ENCODE measurements at regions not wholly inside any gene's neighbourhood (a gene's known extent, or its start where the extent isn't known, plus 50 kb on each side); places are given as distances from the start of the nearest gene placed in this dataset.

DNA sequence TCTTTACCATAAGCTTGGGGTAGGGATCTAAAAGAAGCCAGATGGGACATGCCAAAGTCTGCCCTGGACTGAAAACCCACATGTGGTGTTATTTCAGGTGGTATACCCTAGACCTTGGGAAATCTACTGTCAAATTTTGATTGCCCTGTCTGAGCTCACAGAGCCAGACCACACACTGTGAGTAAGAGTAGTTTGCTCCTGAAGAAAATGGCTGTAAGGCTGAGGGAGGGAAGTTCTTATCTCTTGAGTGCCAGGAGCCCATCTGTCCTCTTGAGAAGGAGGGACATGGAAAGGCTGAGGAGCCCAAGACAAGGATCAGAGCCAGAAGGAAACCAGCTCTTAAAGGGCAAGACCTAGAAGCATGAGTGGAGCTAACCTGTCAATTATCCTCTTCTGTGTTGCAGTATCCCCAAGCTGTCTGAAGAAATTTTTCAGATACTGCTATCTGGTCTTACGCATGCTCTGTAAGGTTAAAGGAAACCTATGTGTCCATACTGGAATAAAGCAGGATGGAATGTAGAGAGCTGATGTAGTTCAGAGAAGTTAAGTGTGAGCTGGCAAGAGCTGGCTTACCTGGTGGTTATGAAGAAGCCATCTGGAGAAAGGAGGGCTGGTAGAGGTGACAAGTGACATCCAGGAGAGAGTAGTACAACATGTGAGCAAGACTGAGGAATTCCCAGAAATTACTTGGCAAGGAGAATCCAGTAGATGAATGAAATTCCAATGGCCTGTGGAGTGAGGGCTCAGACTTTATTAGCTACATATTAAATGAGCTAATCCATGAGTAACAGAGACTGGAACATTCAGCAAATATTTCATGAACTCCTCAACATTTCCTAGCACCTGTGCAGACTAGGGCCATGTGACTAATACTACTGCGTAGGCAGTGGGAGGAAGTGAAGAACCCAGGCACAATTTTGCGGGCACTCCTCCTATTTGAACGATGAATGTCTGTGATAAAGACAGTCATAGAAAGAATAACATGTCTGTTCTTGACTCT, 389.1 kb upstream of the KIF2A start:
- DNase-seq: no peak

DNA sequence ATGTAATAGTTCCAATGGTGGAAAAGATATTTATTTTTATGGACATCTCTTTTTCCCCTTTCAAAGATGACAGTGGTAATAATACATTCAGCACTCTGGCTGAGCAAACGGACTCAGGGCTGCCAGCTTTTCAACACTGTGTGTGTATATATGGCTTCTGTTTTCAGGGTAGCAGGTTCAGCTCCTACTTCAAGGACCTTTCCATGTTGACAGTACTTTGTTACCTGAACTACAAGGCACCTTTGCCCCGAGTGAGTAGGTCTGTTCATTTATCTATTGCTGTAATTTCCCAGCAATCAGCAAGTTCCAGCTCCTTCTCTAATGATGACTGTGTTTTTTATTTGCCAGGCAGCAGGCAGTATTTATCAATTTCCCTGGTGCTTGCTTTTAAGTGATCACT, 387.4 kb upstream of the KIF2A start:
- DNase-seq: no peak

DNA sequence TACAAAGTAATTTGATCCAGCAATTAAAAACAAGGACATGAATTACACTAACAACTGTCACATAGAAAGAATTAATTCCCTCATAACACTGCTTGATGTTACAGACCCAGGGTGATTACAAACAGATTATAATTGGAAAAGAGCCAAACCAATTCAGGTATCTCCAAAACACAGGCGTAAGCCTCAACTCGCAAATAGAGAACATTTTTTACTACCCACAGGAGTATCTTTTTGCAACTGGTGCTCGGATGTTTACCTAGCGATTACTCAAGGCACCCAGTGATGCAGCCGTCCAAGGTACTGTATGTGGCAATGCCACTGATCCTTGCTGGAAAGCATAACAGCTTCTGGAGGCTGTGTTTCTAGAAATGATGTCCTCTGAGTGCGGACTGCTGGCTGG, 386.1 kb upstream of the KIF2A start:
- DNase-seq: no peak

DNA sequence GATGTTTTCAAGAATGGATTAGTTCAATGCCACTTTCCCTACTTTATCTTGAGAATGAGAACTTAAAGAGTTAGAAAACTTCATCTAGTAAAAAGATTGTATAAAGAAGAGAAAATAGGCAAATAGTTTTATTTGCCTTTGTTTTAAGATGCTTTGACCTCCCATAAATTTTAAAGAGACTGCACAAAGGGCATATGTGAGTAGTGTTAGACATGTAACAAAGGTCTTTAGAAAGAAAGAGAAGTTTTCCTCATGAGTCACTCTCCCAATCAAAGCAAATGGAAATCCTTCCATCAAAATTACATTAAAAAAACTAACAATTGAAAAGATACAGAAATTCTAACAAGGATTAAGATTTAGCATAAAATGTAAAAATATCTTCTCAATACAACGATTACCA, 381.8 kb upstream of the KIF2A start:
- no peak for DNase-seq

DNA sequence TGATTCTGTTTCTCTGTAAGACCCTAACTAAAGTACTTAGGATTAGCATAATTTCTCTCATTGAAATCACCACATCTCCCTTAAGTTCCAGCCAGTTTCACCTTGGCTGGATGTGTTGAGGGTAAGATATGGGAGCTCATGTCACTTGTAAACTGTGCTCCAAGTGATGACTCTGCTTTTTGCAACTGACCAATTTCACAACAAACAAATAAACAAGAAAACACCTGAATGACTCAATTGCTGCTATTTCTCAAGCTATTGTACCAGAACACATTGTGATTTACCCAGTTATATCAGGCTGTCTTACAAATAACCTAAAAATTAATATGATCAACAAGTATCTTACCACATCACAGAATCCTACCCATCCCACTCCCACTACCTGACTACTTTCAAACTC, 379.1 kb upstream of the KIF2A start:
- no peak for DNase-seq

DNA sequence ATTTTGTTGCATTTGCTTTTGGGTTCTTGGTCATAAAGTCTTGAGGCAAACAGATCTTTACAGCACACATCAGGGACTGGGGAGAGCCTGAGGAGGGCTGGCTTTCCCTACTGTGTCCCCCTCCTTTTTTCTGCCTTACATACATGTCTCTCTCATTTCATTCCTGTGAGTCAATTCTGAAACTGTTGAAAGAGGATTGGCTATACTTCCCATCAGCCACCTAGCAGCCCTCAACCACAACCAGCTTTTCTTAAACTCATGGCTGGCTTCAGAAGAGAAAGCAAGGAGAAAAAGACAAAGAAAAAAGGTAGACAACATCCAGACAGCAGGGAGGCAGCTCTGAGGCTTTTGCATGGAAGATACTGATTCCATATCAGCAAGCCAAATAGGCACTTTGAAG, 374.8 kb upstream of the KIF2A start:
- no peak for DNase-seq

DNA sequence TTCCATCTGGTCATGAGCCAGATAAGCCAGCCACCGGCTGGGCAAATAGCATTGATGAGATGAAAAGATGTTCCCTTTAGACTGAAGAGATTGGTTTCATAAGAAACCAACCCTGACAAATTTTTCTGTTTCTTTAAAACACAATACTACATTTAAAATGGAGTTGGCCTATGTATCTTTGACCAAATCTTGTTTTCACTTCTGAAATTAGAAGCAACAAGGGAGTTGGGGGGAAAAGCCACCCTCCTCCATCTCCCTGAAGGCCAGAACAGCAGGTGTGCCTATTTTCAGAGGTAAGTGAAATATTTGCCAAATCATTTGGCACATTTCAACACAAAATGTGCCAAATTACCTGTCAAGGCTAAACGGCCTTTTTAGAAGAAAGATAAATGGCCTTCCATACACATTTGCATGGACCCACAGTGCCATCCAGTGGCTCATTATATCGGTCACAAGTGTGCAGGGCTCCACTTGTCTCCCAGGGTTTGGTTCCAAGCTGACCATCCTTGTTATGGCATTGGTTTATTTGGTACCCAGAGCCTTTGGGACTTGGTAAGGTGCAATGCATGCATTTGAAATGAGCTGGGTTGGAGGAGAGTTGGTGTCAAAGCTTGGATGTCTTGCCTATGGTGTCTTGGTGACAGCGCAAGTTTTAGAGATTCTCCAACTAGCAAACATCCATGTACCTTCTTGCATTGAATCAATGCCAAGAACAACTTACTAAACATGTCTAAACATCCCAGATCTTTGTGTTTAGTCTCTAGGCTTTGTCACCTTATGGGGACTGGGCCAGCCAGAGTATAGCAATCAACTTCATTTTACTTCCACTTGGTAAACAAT, 372.0 kb upstream of the KIF2A start:
- peak; percentile 27 for DNase-seq

DNA sequence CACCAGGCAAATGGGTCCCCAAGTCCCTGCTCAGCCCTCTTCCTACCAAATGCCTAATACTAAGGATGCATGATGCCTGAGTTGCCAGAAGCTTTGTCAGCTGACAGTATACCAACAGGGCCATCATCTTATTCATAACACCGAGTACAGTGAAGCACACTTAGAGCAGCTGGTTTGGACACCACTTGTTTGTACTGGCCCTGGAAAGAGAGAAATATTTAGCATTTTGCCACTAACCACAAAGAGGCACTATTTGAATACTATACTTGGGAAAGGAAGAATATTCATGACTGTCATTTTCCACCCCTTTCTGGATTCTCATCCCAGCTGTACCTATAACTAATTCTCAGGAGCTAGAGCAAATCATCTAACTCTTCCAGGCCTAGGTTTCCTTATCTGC, 364.4 kb upstream of the KIF2A start:
- no peak for DNase-seq

DNA sequence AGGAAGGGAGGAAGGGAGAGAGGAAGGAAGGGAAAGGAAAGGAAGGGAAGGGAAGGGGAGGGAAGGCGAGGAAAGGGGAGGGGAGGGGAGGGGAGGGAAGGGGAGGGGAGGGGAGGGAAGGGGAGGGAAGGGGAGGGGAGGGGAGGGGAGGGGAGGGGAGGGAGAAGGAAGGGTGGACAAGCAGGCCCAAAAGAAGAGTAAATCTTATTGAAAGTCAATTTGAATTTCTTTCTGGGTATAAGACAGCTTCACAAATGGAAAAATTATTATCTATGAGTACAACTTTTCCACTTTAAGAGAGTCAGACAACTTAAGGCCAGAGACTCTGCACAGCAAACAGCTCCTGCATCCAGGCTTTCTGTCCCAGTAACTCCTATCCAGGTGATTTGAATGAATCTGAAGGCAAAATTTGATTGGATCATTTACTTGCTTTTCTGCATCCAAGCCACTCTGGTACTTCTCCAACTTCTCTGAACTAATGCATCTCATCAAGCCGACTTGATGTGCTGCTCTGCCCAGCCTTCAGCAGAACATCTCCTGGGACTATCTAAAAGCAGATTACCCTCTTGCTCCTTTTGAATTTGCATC, 363.4 kb upstream of the KIF2A start:
- no peak for DNase-seq

DNA sequence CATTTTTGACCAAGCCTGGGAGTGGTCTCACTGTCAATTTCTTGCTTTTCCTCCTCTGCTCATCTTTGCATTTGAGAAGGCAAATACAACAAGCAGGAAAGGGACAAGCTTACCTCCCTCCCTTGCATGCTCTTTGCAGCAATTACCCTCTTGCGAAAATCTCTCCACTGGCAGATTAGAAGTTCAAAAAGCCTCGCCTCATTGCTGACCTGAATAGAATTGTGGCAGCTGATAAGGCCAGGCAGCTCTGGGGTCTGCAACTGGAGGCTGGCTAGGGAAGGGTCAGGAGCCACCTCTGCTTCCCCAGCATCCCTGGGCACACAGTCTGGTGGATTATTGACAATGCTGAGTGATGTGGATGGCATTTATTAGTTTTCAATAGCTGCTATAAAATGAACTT, 362.3 kb upstream of the KIF2A start:
- no peak for DNase-seq

DNA sequence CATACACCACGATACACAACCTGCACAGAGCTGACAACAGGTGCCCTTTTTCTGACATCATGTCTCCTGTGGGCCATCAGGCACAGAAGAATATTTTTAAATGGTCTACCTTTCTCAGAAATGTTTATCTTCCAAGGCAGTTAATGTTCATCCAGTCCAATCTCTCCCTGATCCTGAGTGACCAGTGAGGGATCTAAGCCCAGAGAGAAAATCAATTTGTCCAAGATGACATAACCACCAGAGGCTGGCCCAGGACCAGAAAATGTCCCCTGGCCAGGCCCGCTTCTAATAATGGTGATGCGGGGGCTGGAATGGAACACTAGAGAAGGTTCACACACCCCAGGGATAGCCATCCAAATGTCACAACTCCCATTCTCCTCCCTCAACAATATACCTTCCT, 357.9 kb upstream of the KIF2A start:
- DNase-seq: no peak

DNA sequence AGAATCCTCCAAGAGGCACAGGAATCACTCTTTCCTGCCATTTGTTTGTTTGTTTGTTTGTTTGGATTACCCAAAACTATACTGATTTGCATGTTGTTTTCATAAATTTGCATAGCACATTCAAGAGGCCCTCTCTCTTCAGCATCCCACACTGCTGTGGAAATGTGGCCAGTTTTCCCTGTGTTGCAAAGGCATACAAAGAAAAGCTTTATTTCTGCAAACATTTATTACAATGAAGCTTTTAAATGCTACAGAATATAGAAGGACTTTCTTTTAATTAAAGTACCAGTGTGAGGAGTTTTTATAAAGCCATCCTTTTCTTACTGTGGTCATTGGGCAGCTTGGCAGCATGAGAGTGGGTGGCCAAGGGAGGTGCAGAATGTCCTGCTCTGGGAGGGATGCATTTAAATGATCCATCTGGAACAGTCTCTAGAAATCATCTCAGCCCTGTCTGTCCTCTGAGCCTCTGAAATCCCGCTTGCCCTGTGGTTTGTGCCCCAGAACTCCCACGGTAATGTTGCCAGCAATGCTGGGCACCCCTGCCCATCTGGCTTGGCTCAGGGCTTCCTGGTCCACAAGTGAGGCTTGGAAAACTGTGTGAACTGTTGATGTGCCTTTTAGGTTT, 356.8 kb upstream of the KIF2A start:
- DNase-seq: no peak

DNA sequence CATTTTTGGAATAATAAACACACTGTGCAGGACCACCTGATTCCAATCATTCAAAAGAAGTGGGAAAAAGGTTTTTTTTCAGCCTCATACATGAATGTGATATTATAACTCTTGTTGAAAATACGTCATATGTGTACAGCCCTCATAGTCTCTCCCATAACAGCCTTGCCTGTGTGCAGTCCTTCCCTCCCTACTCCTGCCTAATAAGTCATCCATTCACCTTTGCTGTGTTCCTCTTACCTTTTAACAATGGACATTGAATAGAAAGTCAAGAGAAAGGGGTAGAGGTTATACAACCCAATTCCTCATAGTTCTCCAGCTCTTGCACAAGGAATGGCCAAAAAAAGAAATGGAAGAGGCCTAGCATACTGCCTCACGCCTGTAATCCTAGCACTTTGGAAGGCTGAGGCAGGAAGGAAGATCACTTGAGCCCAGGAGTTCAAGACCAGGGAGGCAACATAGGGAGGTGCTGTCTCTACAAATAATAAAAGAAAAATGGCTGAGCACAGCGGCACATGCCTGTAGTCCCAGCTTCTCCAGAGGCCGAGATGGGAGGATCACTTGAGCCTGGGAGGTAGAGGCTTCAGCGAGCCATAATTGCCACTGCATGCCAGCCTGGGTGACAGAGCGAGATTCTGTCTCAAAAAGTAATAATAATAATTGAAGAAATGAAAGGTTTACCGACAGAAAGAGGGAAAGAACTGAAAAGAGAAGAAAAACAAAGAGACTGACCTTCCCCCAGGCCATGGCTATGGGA, 356.1 kb upstream of the KIF2A start:
- no peak for DNase-seq

DNA sequence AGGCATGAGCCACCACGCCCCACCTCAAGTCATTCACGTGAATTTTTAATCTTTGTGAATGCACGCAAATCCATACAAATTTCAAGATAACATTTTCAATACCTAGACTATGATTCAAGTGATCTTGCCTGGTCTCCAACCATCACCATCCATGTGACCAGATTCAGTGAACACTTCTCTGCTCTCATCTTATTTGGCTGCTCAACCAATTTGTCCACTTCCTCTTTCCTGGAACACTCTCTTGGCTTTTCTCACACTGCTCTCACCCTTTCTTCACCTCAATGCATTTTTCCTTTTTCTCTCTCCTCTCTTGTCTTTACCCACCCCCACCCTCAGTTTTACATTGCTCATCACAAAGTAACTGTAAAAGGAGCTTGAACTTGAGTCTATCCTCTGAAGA, 354.7 kb upstream of the KIF2A start:
- DNase-seq: no peak

DNA sequence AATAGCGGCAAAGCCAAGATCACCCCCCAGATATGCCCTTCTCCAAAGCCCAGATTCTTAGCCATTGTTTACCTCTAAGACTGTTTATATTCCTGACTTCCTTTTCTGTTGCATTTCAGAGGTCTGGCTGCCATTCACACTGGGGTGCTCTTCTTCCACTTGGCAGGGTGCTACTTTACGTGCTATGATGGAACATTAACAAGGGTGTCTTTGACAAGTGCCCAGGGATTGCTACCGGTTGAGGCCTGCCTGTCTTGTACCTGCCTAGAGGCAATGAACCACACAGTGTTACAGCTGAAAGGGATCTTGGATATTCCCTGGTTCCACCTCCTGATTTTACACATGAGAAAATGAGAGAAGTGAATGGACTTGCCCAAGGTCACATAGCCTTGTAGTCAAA, 352.1 kb upstream of the KIF2A start:
- no peak for DNase-seq

DNA sequence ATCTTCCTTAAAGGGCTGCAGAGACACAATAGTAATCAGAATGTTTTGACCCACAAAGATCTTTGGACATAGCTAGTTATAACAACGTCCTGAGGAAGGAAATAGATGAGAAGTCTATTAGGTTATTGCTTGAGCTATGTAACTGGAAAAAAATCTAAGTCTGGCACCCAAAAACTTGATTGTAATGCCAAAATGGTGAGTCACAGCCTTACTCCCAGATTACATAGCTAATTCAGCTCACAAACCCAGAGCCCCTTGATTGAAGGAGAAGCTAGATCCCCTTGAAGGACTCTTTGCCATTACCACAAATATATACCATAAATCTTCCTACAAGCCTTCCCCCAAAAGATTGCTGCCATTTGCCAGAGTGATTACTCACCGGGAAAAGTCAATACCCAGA, 341.8 kb upstream of the KIF2A start:
- DNase-seq: no peak

DNA sequence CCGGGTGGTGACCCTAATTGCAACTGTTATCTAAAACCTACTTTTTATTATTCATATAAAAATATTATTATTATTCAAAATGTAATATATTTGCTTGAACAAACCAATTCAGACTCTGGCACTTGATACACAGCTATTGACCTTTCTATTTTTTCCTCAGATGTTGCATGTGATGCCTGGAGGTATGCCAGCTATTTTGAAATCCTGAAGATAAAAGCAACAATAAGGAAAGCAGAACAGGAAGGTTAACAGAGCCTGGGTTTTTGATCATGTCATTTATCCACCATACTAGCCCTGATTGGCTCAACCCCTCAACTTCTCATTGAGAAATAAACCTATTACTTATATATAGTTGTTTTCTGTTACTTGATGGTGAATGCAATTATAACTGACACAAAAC, 340.9 kb upstream of the KIF2A start:
- no peak for DNase-seq

DNA sequence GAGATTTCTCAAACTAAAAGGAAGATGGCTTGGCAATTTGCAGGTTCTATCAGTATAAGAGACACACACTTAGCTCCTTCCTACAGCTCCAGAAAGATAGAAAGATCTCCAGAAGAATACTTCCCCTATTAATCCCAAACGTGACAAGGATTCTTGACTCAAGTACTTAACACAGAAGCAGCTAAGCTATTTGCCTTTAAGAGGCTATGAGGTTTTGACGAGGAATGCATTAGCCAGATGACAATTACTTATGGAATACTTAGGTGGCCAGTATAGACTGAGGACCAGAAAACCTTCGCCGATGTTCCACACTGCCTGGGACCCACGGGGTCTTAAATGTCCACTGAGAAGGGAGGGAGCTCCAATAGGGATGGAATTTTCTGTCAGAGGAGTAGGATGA, 340.5 kb upstream of the KIF2A start:
- no peak for DNase-seq

DNA sequence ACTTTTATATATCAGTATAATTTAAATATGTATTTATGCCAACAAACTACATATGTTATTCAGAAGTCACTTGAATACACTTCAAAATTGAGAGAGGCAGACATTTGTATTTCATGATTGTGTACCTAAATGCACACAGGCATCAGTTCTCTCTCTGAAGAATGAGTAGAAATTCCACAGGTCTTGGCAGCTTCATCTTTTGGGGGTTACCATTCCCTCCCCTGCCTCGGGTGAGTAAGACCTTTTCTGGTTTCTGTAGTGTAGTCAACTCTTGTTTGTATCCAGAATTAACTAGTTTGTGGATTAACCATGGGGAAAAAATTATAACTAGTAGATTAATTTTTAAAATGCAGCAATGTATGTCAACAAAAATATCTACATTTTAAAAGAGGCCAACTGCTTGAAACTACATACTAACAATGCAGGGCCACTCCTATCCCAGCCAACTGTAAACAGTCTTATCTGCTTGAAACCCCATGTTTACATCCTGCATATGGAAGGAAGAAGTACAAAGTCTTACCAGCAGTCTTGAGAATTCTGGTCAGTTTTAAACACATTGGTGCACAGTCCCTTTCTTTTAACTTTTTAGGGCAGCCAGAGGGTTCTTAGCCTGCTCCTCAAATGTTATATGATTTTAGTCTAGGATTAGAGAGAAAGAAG, 339.6 kb upstream of the KIF2A start:
- no peak for DNase-seq

DNA sequence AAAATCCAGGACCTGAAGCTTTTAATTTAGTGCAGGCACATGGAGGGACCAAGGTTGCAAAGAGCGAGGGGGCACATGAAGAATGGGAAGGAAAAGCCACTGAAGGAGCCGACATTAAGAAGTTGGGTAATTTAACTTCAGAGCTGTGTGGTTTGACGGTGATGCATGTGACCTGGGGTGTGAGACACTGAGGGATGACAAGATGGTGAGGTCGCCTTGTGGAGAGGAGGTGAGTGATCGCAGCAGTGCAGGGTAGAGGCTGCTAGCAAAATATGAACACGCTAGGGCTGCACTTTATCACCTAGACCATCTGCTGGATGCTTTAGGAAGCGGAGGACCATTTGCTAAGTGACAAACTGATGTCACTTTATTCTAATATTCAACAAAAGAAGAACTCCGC, 339.0 kb upstream of the KIF2A start:
- no peak for DNase-seq

DNA sequence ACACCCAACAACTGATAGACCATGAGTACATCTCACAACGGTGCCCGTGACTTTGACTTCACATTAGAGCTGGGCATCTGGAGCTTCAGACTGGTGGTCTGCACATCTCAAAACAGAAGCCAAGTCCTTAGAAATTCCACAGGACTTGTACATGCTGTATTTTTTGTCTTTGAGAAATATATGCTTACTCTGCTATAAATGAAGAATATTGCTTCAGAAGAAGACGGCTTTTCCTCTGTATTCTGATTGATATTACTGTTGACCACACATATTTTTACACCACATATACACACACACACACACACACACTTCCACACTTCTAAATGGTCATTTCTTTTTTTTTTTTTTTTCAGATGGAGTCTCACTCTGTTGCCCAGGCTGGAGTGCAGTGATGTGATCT, 338.3 kb upstream of the KIF2A start:
- no peak for DNase-seq

DNA sequence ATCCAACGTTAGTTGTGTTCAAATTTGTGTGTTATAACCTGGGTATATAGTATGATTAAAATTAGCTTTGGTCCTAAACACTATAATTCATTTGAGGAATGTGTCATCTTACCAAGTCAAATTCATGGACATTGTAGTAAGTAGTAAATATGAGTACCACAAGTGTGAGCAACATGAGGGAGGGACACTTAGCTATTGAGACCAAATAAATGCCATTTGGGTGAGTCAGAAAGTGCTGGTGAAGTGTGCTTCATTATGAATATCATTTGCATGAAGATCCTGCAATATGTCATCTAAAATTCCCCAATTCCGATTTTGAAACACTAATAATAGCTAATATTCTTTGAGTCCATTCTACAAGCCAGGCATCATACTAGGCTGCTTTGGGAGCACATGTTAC, 336.7 kb upstream of the KIF2A start:
- DNase-seq: no peak
